NCI-H1105 (cell line): ENCODE measurements at regions not wholly inside any gene's neighbourhood (a gene's known extent, or its start where the extent isn't known, plus 50 kb on each side); places are given as distances from the start of the nearest gene placed in this dataset.

Source experiments
- DNase-seq: peaks from one replicate; lab custom pipeline; 2025; lab: John Stamatoyannopoulos, UW

DNA sequence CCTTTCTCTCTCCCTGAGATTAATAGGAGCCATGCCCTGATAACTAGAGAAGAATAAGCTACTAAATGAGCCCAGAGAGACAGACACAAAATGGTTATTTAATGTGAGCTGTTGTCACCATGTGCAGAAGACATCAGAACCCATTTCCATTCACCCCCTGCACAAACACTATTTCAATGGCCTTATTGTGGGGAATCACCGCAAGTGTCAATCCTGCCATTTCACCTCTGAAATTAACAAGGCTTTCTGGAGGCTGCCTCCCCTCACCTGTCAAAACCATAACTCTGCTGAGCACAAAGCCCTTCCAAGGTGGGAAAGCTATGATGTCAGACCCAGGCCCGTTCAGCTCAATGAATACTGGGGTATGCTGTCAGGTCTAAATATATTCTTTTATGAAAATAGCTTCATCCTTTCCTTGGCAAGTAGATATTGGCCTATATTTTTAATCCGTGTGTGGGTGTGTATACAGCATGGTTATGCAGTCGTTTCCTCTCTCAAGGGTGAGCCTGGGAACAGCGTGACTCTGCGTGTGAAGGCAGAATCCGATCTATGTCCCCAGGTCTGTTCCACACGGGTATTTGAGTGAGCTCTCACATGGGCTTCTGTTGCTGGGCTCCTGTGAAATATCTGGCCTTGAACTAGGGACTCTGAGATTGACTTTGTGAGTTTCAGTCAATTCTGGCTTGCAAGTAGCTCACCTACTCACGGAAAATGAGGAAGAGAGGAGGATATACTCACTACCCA lies 266.3 kb downstream of the FBXW7 start:
- no peak for DNase-seq

DNA sequence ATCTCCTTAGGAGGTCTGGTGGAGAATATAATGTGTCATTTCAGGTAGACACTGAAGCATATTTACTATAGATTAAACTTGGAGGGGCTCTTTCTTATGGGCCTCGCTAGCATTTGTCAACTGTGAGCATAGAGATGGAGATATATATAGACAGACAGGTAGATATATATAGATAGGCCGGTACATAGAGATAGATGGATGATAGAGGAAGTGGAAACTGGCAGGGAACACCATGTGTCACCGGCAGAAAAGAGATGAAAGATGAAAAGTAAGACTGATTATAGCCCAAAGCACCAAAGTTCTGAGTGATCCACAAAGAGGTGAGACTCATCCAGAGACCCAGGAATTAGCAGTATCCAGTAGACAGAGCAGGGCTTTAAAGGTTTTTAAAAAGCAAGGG lies 268.1 kb downstream of the FBXW7 start:
- DNase-seq = no peak

DNA sequence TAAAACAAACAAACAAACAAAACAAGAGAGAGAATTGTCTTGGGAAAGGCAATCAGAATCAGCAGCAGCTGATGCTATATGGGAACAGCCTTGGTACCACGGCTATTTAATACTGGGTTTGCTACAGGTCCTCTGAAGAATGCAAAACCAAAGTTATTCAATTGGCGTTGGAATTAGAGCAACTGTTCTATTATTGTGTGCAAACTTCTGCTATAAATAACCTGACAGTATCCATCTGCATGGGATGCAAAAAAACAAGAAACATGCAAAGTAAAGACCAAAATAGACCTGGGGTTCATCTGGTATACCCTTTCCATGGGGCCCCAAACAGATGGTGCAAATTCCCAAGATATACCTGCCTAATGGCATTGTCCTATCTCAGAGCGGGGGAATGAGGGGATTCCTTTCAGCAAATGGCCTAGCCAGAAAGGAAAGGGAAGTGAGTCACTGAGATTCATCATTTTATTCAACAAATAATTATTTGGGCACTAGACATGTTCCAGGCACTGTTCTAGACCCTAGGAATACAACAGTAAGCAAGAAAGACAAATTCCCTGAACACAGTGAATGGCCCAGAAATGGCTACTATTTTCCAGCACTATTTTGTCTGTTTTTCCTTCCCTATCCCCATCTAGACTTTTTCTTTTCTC lies 268.9 kb downstream of the FBXW7 start:
- no peak for DNase-seq

DNA sequence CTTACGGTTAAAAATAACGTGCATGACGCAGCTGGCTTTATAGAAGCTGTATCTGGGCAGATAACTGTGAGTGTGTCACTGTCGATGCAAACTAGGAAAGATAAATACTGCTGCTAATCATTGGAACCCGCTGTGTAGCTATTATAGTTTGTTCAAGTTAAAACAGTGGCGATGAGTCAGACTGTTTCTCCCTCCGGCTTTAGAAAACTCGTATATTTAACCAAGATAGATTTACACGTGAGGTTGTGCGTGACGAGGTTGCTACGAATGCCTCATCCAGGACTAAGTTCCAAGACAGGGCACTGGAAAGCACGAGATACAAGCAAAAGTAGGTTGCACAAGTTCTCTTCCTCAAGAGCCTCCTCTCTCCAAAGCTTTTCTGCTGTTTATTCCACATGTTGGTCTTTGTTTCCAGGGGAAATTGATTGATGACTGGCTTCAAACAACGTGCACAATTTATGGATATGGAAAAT lies 270.7 kb downstream of the FBXW7 start:
- DNase-seq = no peak

DNA sequence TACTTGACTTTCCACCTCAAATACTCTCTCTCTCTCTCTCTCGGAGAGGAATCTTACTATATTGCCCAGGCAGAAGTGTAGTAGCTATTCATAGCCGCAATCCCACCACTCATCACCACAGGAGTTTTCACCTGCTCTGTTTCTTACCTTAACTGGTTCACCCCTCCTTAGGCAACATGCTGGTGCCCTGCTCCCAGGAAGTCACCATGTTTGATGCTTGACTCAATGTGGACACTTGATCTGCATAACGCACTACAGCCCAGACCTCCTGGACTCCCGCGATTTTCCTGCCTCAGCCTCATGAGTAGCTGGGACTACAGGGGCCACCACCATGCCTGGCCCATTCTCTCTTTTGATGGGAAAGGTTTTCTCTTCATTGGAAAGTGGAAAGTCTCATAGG lies 271.8 kb downstream of the FBXW7 start:
- no peak for DNase-seq

DNA sequence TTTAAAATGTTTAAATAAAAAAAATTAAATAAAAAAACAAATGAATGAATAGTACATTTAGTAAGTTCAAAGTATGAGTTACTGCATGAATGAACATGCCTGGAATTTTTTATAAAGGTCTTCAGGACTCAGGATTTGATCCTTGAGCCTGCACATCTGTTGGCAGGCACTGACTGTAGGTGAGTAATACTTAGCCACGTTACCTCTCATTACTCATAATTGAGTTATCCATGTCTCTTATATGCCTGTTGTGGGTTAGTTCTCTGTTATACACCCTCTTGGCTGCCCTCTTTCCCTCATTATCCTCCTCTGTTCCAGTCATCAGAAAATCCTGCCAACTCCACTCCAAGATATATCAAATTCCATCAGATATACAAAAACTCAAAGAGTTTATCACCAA lies 276.0 kb downstream of the FBXW7 start:
- DNase-seq = no peak

DNA sequence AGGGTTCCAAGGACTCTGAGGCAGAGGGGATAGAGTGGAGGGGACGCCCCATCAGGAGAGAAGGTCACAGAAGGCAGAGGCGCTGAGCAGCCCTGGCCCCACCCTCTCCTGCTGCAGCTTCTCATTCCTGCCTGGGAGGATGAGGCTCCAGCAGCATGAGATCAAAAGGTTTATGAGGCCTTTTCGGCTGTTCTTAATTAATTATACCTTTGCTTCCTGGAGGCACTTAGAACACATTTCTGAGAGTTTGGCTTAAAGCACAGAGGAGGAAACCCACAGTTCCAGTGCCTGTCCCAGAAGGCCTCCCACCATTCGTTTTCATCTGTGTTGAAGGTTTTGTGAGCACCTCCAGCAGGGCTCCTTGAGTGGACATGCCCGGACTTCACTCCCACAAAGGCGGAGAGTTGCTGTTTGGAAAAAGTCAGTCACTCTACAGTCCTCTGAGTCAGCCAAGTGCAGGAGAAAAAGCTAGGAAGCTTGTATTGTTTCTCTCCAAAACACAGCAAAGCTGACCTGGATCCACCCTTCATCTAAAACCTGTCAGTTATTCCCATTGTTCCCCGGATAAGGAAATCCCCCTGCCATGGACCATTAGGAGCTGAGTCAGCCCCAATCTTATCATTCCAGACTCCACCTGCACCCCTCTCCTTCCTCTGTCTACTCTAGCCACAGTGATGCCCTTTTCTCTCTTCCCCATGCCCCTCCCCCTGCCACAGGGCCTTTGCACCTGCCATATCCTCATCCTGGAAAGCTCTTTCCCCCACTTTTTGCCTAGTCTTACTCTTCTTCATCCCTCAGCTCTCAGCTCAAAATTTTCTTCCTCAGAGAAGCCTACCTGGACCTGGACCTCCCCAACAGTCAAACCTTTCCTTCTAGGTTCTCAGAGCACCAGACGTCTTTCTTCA lies 276.8 kb downstream of the FBXW7 start:
- no peak for DNase-seq

DNA sequence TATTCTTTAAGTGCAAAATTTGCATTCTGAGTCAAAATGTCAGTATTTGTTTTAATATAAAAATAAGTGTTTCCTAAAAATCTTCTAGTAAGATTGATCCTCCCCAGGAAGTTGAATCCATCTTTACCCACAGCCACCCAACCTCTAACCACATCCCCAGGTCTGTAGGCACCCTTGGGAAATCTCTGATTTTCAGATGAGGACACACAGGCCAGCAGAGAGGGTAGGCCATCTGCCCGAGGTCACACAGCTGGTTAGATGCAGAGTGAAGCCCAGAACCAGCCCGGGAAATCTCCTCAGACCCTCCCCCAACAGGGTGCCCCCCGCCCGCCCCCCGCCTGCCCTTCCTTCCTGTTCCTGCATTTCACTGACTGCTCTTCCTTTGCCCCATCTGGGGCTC lies 277.5 kb downstream of the FBXW7 start:
- no peak for DNase-seq

DNA sequence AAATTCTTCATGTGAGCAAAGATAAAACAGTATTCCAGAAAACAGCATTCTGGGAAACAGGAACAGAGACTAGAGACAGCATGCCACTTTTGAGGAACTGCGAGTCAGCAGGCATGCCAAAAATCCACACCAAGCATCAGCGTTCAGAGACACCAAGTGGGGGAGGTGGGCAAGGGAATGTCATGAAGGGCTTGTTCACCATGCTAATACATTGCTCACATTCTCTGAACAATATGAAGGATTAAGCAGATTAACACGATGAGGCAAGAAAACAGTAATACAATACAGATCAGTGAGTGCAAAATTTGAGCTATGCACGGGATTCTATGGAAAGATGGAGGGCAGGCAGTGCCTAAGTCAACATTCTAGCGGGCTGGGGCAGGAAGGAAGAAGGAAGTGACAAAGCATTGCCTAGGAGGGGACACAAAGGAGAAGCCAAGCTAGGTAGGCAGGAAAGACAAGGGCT lies 278.3 kb downstream of the FBXW7 start:
- DNase-seq = no peak

DNA sequence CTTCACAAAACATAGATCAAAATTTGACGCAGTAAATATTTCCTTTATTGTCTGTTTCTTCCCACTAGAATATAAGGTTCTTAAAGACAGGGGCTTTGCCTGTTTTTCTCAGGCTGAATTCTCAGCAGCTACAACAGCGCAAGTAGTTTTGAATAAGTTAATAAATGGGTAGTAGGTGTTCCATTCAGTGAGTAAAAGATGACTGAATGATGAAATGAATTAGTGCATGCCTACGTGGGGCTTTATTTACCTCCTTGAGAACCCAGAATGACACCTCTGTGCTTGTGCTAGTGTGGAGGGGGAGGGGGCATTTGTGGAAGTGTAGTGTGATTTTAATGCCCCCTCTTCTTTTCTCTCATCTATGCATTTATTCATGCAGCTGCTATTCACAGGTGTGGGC lies 278.9 kb downstream of the FBXW7 start:
- DNase-seq = no peak

DNA sequence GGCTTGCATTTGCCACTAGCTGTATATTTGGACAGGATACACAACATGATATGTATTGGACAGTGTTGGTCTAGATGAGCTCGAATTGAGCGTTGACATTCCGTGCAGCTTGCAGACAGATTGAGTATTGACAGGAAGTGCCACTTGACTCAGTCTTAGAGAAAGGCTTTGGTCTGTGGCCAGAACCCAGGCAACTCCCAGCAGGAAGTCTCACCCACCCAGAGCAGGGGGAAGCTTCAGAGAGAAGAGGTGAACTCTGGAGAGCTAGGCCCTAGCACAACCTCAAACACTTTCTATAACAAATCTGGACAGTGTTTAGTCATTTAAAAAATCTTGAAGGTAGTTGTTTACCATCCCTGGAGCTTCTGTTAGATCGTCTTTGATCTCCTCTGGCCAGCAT lies 280.5 kb downstream of the FBXW7 start:
- DNase-seq = no peak

DNA sequence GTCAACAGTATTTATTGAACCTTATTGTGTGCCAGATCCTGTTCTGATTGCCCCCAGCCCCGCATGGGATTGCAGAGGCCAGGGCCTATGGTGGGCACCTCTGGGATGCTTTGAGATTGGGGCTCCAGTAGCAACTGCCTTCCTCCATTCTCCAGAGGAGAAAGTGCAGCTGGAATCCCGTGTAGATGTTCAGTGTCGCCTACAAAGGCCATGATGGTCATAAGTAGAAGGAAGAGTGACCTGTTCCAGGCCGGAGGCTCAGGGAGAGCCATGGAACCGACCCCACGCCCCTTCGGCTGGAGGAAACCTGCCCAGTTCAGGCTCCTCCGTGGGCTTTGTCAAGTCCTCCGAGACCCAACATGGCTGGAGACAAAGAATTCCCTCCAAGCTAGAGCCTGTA lies 287.5 kb downstream of the FBXW7 start:
- no peak for DNase-seq

DNA sequence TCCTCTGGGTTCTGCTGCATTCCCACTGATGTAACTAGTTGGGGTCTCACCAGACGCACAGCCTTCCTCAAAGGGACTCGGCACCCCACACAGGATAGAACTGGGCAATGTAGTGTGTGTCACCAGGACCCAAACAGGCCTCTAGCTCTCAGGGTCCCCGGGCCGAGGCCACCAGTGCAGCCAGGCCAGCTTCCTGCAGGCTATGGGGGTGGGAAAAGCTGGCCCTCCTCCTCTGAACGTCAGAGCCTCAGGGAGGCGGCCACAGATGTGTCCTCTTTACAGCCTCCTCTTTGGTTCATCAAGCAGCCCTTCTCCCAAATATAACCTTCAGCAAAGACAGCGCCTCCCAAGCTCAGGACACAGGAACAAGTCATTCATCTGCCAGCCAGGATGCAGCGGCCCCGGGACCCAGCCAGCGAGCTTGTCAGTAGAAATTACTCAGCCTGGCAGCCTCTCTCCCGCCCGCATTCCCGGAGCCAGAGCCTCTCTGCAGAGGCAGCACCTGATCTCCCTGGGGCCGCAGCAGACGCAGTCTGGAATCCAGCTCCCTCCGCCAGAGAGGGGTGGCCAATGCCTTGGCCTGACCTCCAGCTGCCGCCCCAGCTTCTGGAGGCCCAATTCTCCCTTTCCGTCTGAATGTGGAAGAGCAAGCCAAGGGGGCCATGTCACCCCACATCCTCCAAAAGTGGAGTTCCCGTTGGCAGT lies 288.5 kb downstream of the FBXW7 start:
- DNase-seq = no peak

DNA sequence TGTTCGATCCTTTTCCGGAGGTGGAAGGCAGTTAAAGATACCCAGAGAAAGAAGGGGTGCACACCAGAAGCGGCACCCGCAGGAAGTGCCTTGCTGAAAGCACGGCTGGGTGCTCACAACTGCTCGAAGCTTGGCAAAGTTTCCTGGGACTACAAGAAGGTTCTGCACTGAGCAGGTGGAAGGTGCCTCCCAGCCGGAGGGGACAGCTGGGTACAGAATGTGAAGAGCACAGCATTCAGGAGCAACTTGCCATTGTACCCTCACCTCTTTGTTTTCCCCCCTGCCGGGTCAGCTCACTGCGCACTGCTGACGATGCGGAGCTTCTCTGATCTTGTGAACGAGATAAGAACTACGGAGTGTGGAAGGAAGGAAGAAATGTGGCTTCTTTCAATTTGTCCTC lies 289.2 kb downstream of the FBXW7 start:
- no peak for DNase-seq

DNA sequence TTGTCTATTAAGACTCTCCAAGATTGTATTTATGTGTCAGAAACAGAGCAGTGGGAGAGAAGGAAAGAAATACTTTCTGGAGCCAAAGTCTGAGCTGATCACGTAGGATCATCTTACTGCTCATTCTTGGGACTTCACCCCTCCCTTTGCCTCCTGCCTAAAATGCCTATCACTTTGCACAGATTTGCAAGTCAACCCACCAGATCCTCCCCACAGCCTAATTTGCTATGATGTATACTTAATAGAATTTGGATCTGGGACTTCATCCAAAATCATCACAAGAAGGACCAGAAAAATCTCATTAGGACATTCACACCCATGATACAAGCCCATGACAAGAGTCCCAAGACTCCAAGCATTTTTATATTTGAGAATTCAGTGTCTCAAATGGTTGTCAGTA lies 290.2 kb downstream of the FBXW7 start:
- DNase-seq = no peak

DNA sequence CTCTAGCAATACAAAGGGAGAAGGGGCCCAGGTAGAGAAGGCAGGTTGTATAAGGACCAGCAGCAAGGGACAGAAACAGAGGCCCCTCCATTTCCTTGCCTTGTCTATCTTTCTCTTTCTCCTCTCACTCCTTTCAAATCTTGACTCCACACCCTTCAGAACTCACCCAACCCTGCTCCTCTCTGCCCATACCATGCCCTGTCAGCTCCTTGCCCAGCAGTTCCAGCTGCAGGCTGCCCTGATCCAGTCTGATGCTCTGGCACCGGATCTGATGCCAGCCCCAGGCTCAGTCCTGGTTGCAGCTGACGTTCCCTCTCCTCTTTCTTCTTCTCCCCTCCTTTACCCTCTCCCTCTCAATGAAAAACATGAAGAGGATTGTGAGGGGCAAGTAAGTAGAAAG lies 291.2 kb downstream of the FBXW7 start:
- no peak for DNase-seq

DNA sequence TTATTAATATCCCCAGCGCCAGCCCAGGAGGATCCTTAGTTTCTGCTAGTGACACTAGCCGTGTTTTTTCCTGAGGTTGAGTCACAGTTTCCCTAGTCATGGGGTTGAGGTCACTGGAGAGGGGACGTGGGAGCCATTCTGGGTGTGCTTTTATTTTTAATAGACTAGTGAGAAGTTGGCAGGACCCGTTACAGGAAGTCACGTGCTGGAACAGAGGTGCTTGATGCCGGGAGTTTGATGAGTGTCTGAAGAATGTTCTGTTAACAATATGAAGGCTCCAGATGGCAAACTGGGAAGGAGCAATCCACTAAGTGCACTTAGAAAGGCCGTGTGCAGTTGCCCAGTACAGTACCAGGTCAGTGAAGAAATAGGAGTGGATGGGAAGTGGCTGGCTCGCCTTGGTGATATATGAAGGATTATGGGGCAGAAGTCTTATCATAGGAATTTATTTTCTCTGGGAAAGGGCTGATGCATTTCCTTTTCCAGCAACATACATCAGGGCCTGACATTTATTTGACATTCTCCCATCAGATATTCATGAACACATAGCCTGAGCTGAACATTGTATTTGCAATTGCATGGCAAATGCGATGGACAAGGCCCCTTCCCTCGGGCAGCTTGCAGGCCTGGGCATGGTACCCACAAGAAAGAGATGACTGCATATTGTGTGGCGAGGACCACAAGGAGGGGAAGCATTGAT lies 291.8 kb downstream of the FBXW7 start:
- no peak for DNase-seq

DNA sequence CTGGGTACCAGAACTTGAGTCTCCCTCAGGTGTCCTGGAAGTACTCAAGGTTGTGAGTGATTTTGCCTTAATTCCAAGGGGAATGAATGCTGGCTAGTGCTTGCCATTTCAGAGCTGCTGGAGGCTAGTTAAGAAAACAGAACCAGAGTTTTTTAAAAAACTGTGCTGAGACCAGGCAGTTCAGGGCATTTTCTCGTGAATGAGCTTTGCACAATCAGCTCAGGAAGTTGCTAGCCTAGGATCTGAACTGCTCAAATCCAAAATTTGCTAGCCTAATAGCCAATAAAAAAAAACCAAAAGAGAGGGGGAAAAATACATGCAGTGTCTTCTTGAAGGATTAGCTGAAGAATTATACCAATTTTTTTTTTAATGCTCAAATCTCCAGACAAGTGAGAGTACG lies 292.7 kb downstream of the FBXW7 start:
- no peak for DNase-seq

DNA sequence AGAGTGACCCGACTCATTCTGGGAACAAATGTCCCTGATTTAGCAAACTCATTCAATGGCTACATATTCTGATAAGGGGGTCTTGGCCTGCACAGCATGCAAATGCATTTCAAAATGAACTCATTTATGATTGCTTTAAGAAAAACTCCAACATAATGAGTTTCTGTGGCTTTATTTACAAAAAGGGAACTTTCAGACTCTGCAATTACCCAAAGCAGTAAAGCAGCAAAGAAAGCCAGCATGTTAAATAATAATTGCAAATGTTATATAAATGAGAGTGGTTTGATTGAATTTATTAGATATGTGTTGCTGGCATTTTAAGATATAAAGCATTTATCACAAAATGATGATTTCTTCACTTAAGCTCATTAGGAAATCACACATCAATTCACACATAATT lies 295.7 kb downstream of the FBXW7 start:
- DNase-seq = no peak

DNA sequence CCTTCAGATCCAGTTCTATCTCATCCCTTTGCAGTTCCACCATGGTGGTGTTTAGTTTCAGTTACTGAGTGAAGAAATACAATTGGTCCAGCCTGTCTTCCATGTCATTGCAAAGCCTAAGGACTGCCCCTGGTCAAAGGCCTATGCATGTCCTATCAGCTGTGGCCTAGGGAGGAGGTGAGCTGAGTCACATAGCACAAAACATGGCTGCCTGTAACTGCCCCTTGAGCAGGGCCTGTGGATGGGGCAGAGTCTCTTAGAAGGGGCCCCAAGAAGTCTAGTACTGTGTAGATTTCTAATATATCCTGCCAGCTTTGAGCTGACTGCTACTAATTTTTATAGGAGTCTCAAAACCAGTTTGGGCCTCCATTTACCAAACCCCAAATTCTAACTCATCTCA lies 296.7 kb downstream of the FBXW7 start:
- DNase-seq = no peak

DNA sequence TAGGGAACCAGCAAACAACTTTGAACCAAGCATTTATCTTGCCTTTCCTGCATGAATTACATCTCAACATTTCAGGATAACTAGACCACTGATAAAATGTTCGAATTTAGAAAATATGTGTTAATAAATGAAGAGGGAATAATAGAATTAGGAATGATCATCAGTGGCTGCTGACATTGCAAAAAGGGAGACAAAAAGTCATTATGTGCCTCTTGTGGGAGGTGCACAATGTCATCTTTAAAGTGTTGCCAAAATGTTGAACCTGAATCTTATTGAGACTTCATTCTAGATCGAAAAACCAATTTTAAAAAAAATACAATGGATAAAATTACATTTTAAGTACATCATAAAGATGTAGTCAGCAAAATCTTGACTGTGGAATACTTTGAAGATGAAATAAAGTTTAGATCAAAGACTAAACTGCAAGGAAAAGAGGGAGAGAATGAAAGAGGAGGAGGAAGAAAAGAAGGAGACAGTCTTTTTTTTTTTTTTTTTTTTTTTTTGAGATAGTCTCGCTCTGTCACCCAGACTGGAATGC lies 299.3 kb downstream of the FBXW7 start:
- no peak for DNase-seq
